Loucy (cell line): ENCODE measurements at regions not wholly inside any gene's neighbourhood (a gene's known extent, or its start where the extent isn't known, plus 50 kb on each side); places are given as distances from the start of the nearest gene placed in this dataset.

Experiments used
- CTCF ChIP-seq: fragments of 200-600 bp; sonication (generic); conservative IDR thresholded peaks from 2 replicates; pipeline ENCODE4 v1.5.1; 2014; ENCODE audit warnings: mild to moderate bottlenecking, antibody characterized with exemption, low read length
- EZH2phosphoT487 ChIP-seq: fragments of 200-600 bp; IDR thresholded peaks from 2 replicates; pipeline ENCODE4 v1.6.1; 2018; ENCODE audit warnings: antibody characterized with exemption, mild to moderate bottlenecking, moderate library complexity, borderline replicate concordance

- TF ChIP-seq CTCF: no peak
- no peak for TF ChIP-seq EZH2phosphoT487
Observed at GRCh38 chr11:98207086-98207485, 813.7 kb upstream of the CNTN5 start.
